Ishikawa (cell line): ENCODE measurements at regions not wholly inside any gene's neighbourhood (a gene's known extent, or its start where the extent isn't known, plus 50 kb on each side); places are given as distances from the start of the nearest gene placed in this dataset.

Experiments used
- EP300 ChIP-seq: IDR thresholded peaks from 2 replicates; pipeline ENCODE4 v1.6.1; 2012; ENCODE audit warnings: borderline replicate concordance
- FOXM1 ChIP-seq: IDR thresholded peaks from 2 replicates; pipeline ENCODE4 v1.6.1; 2012; ENCODE audit warnings: low read depth, borderline replicate concordance
- NFIC ChIP-seq: IDR thresholded peaks from 2 replicates; pipeline ENCODE4 v1.6.1; 2012
- RAD21 ChIP-seq: IDR thresholded peaks from 2 replicates; pipeline ENCODE4 v1.6.1; 2012; ENCODE audit warnings: low read depth
- TAF1 ChIP-seq: IDR thresholded peaks from 2 replicates; pipeline ENCODE4 v1.6.1; 2012; ENCODE audit warnings: low read depth, mild to moderate bottlenecking
- ZBTB7A ChIP-seq: IDR thresholded peaks from 2 replicates; pipeline ENCODE4 v1.6.1; 2012; ENCODE audit warnings: low read depth
- TF ChIP-seq, protein P1 (sequence below): IDR thresholded peaks from 2 replicates; pipeline ENCODE4 v1.6.1; 2012; ENCODE audit warnings: low read depth, mild to moderate bottlenecking
- TF ChIP-seq, protein P2 (sequence below): IDR thresholded peaks from 2 replicates; pipeline ENCODE4 v1.6.1; 2012

DNA sequence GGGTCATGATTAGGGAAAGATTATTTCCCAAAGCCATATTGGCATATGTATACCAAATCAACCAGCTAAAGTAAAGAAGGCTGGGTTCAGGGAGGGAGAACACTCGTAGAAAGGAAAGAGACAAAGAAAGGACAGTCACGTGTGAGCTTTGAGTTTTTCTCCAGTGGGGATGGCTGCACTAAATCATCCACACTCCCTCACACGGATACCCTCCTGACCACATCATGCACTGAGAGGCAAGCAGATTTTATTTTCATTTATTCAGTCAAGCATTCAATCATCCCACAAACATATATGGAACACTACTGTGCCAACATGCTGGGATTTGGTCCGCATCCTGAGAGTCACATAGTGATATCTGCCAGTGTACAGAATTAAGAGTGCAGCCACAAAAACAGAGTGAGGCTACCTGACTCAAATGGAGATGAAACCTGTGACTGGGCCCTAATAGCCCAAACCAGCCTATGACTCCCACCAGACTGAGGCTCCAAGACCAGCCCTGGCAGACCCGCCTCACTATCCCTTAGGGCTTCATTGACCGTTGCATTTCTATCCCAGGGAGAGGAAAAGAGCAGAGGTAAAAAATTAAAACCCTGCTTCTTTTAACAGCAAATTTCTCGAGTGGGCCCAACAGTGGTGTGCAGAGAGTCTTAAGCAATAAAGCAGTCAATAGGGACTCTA, 155.9 kb downstream of the BARHL2 start:
- TF ChIP-seq, protein P1, sequence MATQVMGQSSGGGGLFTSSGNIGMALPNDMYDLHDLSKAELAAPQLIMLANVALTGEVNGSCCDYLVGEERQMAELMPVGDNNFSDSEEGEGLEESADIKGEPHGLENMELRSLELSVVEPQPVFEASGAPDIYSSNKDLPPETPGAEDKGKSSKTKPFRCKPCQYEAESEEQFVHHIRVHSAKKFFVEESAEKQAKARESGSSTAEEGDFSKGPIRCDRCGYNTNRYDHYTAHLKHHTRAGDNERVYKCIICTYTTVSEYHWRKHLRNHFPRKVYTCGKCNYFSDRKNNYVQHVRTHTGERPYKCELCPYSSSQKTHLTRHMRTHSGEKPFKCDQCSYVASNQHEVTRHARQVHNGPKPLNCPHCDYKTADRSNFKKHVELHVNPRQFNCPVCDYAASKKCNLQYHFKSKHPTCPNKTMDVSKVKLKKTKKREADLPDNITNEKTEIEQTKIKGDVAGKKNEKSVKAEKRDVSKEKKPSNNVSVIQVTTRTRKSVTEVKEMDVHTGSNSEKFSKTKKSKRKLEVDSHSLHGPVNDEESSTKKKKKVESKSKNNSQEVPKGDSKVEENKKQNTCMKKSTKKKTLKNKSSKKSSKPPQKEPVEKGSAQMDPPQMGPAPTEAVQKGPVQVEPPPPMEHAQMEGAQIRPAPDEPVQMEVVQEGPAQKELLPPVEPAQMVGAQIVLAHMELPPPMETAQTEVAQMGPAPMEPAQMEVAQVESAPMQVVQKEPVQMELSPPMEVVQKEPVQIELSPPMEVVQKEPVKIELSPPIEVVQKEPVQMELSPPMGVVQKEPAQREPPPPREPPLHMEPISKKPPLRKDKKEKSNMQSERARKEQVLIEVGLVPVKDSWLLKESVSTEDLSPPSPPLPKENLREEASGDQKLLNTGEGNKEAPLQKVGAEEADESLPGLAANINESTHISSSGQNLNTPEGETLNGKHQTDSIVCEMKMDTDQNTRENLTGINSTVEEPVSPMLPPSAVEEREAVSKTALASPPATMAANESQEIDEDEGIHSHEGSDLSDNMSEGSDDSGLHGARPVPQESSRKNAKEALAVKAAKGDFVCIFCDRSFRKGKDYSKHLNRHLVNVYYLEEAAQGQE, result no peak
- TF ChIP-seq FOXM1 (no peak), EP300 (no peak), TAF1 (no peak), NFIC (no peak), ZBTB7A (no peak), RAD21 (no peak)
- TF ChIP-seq, protein P2, sequence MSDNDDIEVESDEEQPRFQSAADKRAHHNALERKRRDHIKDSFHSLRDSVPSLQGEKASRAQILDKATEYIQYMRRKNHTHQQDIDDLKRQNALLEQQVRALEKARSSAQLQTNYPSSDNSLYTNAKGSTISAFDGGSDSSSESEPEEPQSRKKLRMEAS, result no peak
